Ovary (tissue), 3 donors: ENCODE measurements at regions not wholly inside any gene's neighbourhood (a gene's known extent, or its start where the extent isn't known, plus 50 kb on each side); places are given as distances from the start of the nearest gene placed in this dataset.

ENCODE experiments used
- CTCF ChIP-seq, 3 donors: fragments of 450-650 bp in 2 of 3; fragments of 200-600 bp in 1 of 3; IDR thresholded peaks; one replicate each; pipeline versions ENCODE4 v1.5.1 to v1.8.0; 2016 to 2022; ENCODE audit warnings: antibody characterized with exemption in 3 of 3, mild to moderate bottlenecking in 1 of 3
- POLR2A ChIP-seq: fragments of 450-650 bp; IDR thresholded peaks from one replicate; pipeline ENCODE4 v1.6.1; 2017; ENCODE audit warnings: antibody characterized with exemption, mild to moderate bottlenecking, moderate library complexity
- donor health status: DM: no; HTN: no; CAD: no.

GRCh38 chr2:14401873-14402272 is 230.6 kb upstream of the LRATD1 start:
- TF ChIP-seq CTCF (IDR thresholded peaks at IDR 0.05) (no peak), POLR2A (no peak)
